ENCODE measurements at regions not wholly inside any gene's neighbourhood (a gene's known extent, or its start where the extent isn't known, plus 50 kb on each side); places are given as distances from the start of the nearest gene placed in this dataset.

- peaks cover 3 to 4% of the 10 kb centered on the region in 2 donors for H3K9me3 Mint-ChIP-seq
- no peaks in the 10 kb centered on the region for H3K27me3 Mint-ChIP-seq
- DNase-seq = no peak
- no peak overlapping the region for H3K27ac Mint-ChIP-seq
- H3K4me3 Mint-ChIP-seq = no peak overlapping the region
- H3K36me3 Mint-ChIP-seq = no peaks in the 10 kb centered on the region
- H3K4me1 Mint-ChIP-seq = no peaks in the 10 kb centered on the region
- ATAC-seq (replicated peaks) = no peak
These were observed 242.5 kb upstream of the GPC6 start for GRCh38 chr13:92984151-92984550.

- Mint-ChIP-seq H3K36me3 (no peaks in the 10 kb centered on the region), H3K27ac (no peak overlapping the region), H3K9me3 (peaks cover 4 to 6% of the 10 kb centered on the region in 2 donors), H3K4me3 (no peak overlapping the region), H3K4me1 (no peaks in the 10 kb centered on the region), H3K27me3 (no peaks in the 10 kb centered on the region)
- ATAC-seq (replicated peaks) (no peak), DNase-seq (no peak)
These were observed 237.3 kb upstream of the GPC6 start for GRCh38 chr13:92989301-92989700.

- Mint-ChIP-seq H3K4me3 (no peak overlapping the region), H3K27me3 (no peaks in the 10 kb centered on the region), H3K4me1 (no peaks in the 10 kb centered on the region), H3K9me3 (peaks cover 12 to 15% of the 10 kb centered on the region in 2 donors), H3K27ac (no peak overlapping the region), H3K36me3 (no peaks in the 10 kb centered on the region)
- no peak for ATAC-seq (replicated peaks)
- DNase-seq = no peak
These were observed 234.9 kb upstream of the GPC6 start for GRCh38 chr13:92991692-92992091.

GRCh38 chr13:92994056-92994455 is 232.6 kb upstream of the GPC6 start:
- DNase-seq (no peak), ATAC-seq (replicated peaks) (no peak)
- H3K4me1 Mint-ChIP-seq = no peaks in the 10 kb centered on the region
- H3K36me3 Mint-ChIP-seq = no peaks in the 10 kb centered on the region
- peaks cover 9 to 11% of the 10 kb centered on the region in 2 donors for H3K9me3 Mint-ChIP-seq
- H3K27ac Mint-ChIP-seq = no peak overlapping the region
- H3K27me3 Mint-ChIP-seq = no peaks in the 10 kb centered on the region
- no peak overlapping the region for H3K4me3 Mint-ChIP-seq

- no peak for ATAC-seq (replicated peaks)
- Mint-ChIP-seq H3K27ac (no peak overlapping the region), H3K4me3 (no peak overlapping the region), H3K4me1 (no peaks in the 10 kb centered on the region), H3K9me3 (peaks cover 7 to 13% of the 10 kb centered on the region in 2 donors), H3K27me3 (no peaks in the 10 kb centered on the region), H3K36me3 (no peaks in the 10 kb centered on the region)
- no peak for DNase-seq
These were observed 224.6 kb upstream of the GPC6 start for GRCh38 chr13:93001866-93002461.

GRCh38 chr13:93003531-93003930 is 223.1 kb upstream of the GPC6 start:
- H3K27me3 Mint-ChIP-seq = no peaks in the 10 kb centered on the region
- no peaks in the 10 kb centered on the region for H3K4me1 Mint-ChIP-seq
- peaks cover 11 to 18% of the 10 kb centered on the region in 2 donors for H3K9me3 Mint-ChIP-seq
- H3K27ac Mint-ChIP-seq = no peak overlapping the region
- ATAC-seq (replicated peaks) (no peak), DNase-seq (no peak)
- no peaks in the 10 kb centered on the region for H3K36me3 Mint-ChIP-seq
- no peak overlapping the region for H3K4me3 Mint-ChIP-seq

- ATAC-seq (replicated peaks) (no peak), DNase-seq (no peak)
- Mint-ChIP-seq H3K4me1 (no peaks in the 10 kb centered on the region), H3K36me3 (no peaks in the 10 kb centered on the region), H3K27ac (no peak overlapping the region), H3K9me3 (peaks cover 11 to 18% of the 10 kb centered on the region in 2 donors), H3K27me3 (no peaks in the 10 kb centered on the region), H3K4me3 (no peak overlapping the region)
These were observed 221.7 kb upstream of the GPC6 start for GRCh38 chr13:93004919-93005318.

GRCh38 chr13:93007928-93008327 is 218.7 kb upstream of the GPC6 start:
- H3K36me3 Mint-ChIP-seq = no peaks in the 10 kb centered on the region
- no peaks in the 10 kb centered on the region for H3K4me1 Mint-ChIP-seq
- H3K27ac Mint-ChIP-seq = no peak overlapping the region
- peaks cover 11 to 15% of the 10 kb centered on the region in 2 donors for H3K9me3 Mint-ChIP-seq
- no peak overlapping the region for H3K4me3 Mint-ChIP-seq
- DNase-seq = no peak
- no peaks in the 10 kb centered on the region for H3K27me3 Mint-ChIP-seq
- ATAC-seq (replicated peaks) = no peak

GRCh38 chr13:93017493-93018112 is 209.0 kb upstream of the GPC6 start:
- no peak for DNase-seq
- H3K9me3 Mint-ChIP-seq = peaks cover 20 to 23% of the 10 kb centered on the region in 2 donors
- no peaks in the 10 kb centered on the region for H3K4me1 Mint-ChIP-seq
- H3K27ac Mint-ChIP-seq = no peak overlapping the region
- H3K27me3 Mint-ChIP-seq = no peaks in the 10 kb centered on the region
- H3K36me3 Mint-ChIP-seq = no peaks in the 10 kb centered on the region
- H3K4me3 Mint-ChIP-seq = no peak overlapping the region
- no peak for ATAC-seq (replicated peaks)

- Mint-ChIP-seq H3K27me3 (no peaks in the 10 kb centered on the region), H3K4me1 (no peaks in the 10 kb centered on the region), H3K9me3 (peaks cover under 1 to 5% of the 10 kb centered on the region in 2 donors), H3K36me3 (no peaks in the 10 kb centered on the region), H3K27ac (no peak overlapping the region), H3K4me3 (no peak overlapping the region)
- DNase-seq = no peak
- ATAC-seq (replicated peaks) = no peak
These were observed 202.7 kb upstream of the GPC6 start for GRCh38 chr13:93023929-93024328.

GRCh38 chr13:93025984-93026383 is 200.6 kb upstream of the GPC6 start:
- DNase-seq = no peak
- Mint-ChIP-seq H3K27ac (no peak overlapping the region), H3K9me3 (peaks cover 0 to under 1% of the 10 kb centered on the region in 2 donors), H3K4me1 (no peaks in the 10 kb centered on the region), H3K36me3 (no peaks in the 10 kb centered on the region), H3K27me3 (no peaks in the 10 kb centered on the region), H3K4me3 (no peak overlapping the region)
- no peak for ATAC-seq (replicated peaks)

- ATAC-seq (replicated peaks) (no peak), DNase-seq (no peak)
- Mint-ChIP-seq H3K9me3 (peaks cover 0 to 7% of the 10 kb centered on the region in 2 donors), H3K27ac (no peak overlapping the region), H3K4me3 (no peak overlapping the region), H3K36me3 (no peaks in the 10 kb centered on the region), H3K27me3 (no peaks in the 10 kb centered on the region), H3K4me1 (no peaks in the 10 kb centered on the region)
These were observed 197.1 kb upstream of the GPC6 start for GRCh38 chr13:93029536-93029935.

- ATAC-seq (replicated peaks) = no peak
- Mint-ChIP-seq H3K4me3 (no peak overlapping the region), H3K9me3 (peaks cover 8 to 17% of the 10 kb centered on the region in 2 donors), H3K27me3 (no peaks in the 10 kb centered on the region), H3K36me3 (no peaks in the 10 kb centered on the region), H3K27ac (no peak overlapping the region), H3K4me1 (no peaks in the 10 kb centered on the region)
- no peak for DNase-seq
These were observed 190.2 kb upstream of the GPC6 start for GRCh38 chr13:93036380-93036779.

- ATAC-seq (replicated peaks) (no peak), DNase-seq (no peak)
- Mint-ChIP-seq H3K27me3 (no peaks in the 10 kb centered on the region), H3K4me3 (no peak overlapping the region), H3K9me3 (peaks cover 8 to 12% of the 10 kb centered on the region in 2 donors), H3K4me1 (no peaks in the 10 kb centered on the region), H3K36me3 (no peaks in the 10 kb centered on the region), H3K27ac (no peak overlapping the region)
These were observed 188.8 kb upstream of the GPC6 start for GRCh38 chr13:93037780-93038179.

GRCh38 chr13:93038187-93038586 is 188.4 kb upstream of the GPC6 start:
- Mint-ChIP-seq H3K9me3 (peaks cover 8 to 10% of the 10 kb centered on the region in 2 donors), H3K36me3 (no peaks in the 10 kb centered on the region)

More at GRCh38 chr13:93038187-93038586, 188.4 kb upstream of the GPC6 start:
- H3K27ac Mint-ChIP-seq = no peak overlapping the region
- ATAC-seq (replicated peaks) (no peak), DNase-seq (no peak)
- H3K4me3 Mint-ChIP-seq = no peak overlapping the region
- no peaks in the 10 kb centered on the region for H3K4me1 Mint-ChIP-seq
- no peaks in the 10 kb centered on the region for H3K27me3 Mint-ChIP-seq
